Erythroblast (primary cell): ENCODE measurements at regions not wholly inside any gene's neighbourhood (a gene's known extent, or its start where the extent isn't known, plus 50 kb on each side); places are given as distances from the start of the nearest gene placed in this dataset.

Source experiments
- GATA1 ChIP-seq: IDR thresholded peaks from 2 replicates; pipeline ENCODE4 v1.6.1; 2011; ENCODE audit warnings: low read depth, mild to moderate bottlenecking, control low read depth, low read length, moderate library complexity
- POLR2A ChIP-seq: IDR thresholded peaks from 2 replicates; pipeline ENCODE4 v1.6.1; 2011; ENCODE audit warnings: mild to moderate bottlenecking, low read length

DNA sequence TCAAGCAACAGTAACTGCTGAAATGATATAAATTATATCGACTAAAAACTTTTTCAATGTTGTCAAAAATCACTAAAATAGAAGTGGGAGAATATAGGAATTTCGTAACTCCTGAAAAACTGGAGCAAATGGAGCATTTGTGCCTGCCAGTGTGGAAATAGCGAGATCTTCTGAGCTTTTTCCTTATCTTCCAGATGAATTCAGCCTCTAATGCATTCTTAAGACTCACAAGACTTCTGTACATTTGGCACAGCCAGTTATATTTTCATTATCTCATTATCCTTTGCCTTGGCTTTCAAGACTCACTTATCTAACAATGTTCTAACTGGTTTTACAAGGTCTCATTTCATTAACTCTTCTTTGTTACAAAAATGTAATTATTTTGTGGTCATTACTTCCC, 252.4 kb downstream of the GXYLT1 start:
- TF ChIP-seq POLR2A (no peak), GATA1 (no peak)
